Activated naive CD4-positive, alpha-beta T cell treated with anti-CD3 and anti-CD28 coated beads for 36 hours (primary cell): ENCODE measurements at regions not wholly inside any gene's neighbourhood (a gene's known extent, or its start where the extent isn't known, plus 50 kb on each side); places are given as distances from the start of the nearest gene placed in this dataset.

ENCODE experiments used
- CTCF ChIA-PET: fragments of 350-600 bp; sonication (Branson Sonifier 250); formaldehyde crosslinking; loops from one replicate; lab custom pipeline; 2021; ENCODE audit warnings: antibody characterized with exemption; lab: Charles Lee
- DNase-seq: peaks from one replicate; pipeline ENCODE4 v3.0.0-alpha.2; 2020
- H3K27ac Mint-ChIP-seq: one replicate; pipeline ENCODE4 v1.8.0; 2021; ENCODE audit warnings: mild to moderate bottlenecking, mixed read lengths
- H3K27me3 Mint-ChIP-seq: one replicate; pipeline ENCODE4 v1.8.0; 2021; ENCODE audit warnings: low read depth, mixed read lengths
- H3K36me3 Mint-ChIP-seq: one replicate; pipeline ENCODE4 v1.8.0; 2021; ENCODE audit warnings: low read depth, mixed read lengths
- H3K4me1 Mint-ChIP-seq: one replicate; pipeline ENCODE4 v1.8.0; 2021; ENCODE audit warnings: low read depth, mixed read lengths
- H3K4me3 Mint-ChIP-seq: one replicate; pipeline ENCODE4 v1.8.0; 2021; ENCODE audit warnings: mild to moderate bottlenecking, moderate library complexity, mixed read lengths
- H3K9me3 Mint-ChIP-seq: one replicate; pipeline ENCODE4 v1.8.0; 2021; ENCODE audit warnings: mixed read lengths
- intact Hi-C: fragments of 100-400 bp; cut with micrococcal nuclease; formaldehyde crosslinking; loops from one replicate; pipeline ENCODE4 v1.15.1; 2023

- H3K9me3 Mint-ChIP-seq, result peaks cover 14% of the 10 kb centered on the region
- intact Hi-C loops, result no loop called here
- DNase-seq, result no peak
- H3K4me1 Mint-ChIP-seq, result no peaks in the 10 kb centered on the region
- H3K36me3 Mint-ChIP-seq, result no peaks in the 10 kb centered on the region
- H3K27me3 Mint-ChIP-seq, result no peaks in the 10 kb centered on the region
- H3K27ac Mint-ChIP-seq, result no peak overlapping the region
- H3K4me3 Mint-ChIP-seq, result no peak overlapping the region
- CTCF ChIA-PET, result no interaction called here
Measured at GRCh38 chr18:37641573-37641972, 76.0 kb upstream of the CELF4 start.

DNA sequence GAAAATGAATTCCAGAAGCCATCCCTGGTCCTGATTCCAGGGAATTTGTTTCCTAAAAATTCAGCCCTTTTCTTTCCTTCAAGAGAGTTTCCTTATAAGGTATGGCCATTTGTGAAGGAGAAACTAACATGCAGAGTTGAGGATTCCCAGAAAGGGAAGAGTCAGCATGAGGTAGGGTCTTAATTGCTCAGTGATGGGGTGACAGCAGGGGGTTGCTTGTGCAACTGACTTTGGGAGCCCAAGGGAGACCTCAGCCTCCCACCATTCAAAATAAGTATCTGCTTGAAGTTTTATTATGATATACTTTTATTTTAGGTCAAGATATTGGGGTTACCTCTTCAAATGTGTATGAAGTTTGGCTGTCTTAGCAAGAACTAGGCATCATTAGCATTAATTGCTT is 74.9 kb upstream of the CELF4 start:
- intact Hi-C loops, result no loop called here
- no peak overlapping the region for H3K4me3 Mint-ChIP-seq
- no peak overlapping the region for H3K27ac Mint-ChIP-seq
- no peak for DNase-seq
- H3K36me3 Mint-ChIP-seq, result no peaks in the 10 kb centered on the region
- H3K4me1 Mint-ChIP-seq, result no peaks in the 10 kb centered on the region
- H3K27me3 Mint-ChIP-seq, result no peaks in the 10 kb centered on the region
- H3K9me3 Mint-ChIP-seq, result peaks cover 12% of the 10 kb centered on the region
- CTCF ChIA-PET, result no interaction called here

GRCh38 chr18:37639846-37640245 is 74.2 kb upstream of the CELF4 start:
- H3K27me3 Mint-ChIP-seq, result no peaks in the 10 kb centered on the region
- H3K36me3 Mint-ChIP-seq, result no peaks in the 10 kb centered on the region
- no peak overlapping the region for H3K4me3 Mint-ChIP-seq
- CTCF ChIA-PET, result no interaction called here
- no peak for DNase-seq
- intact Hi-C loops, result no loop called here
- no peaks in the 10 kb centered on the region for H3K4me1 Mint-ChIP-seq
- H3K9me3 Mint-ChIP-seq, result peaks cover 8% of the 10 kb centered on the region
- H3K27ac Mint-ChIP-seq, result no peak overlapping the region

GRCh38 chr18:37637478-37637850 is 71.9 kb upstream of the CELF4 start:
- Mint-ChIP-seq H3K4me1 (no peaks in the 10 kb centered on the region), H3K36me3 (no peaks in the 10 kb centered on the region), H3K4me3 (no peak overlapping the region), H3K27ac (no peak overlapping the region), H3K27me3 (no peaks in the 10 kb centered on the region), H3K9me3 (no peaks in the 10 kb centered on the region)
- CTCF ChIA-PET, result no interaction called here
- intact Hi-C loops, result no loop called here
- no peak for DNase-seq

DNA sequence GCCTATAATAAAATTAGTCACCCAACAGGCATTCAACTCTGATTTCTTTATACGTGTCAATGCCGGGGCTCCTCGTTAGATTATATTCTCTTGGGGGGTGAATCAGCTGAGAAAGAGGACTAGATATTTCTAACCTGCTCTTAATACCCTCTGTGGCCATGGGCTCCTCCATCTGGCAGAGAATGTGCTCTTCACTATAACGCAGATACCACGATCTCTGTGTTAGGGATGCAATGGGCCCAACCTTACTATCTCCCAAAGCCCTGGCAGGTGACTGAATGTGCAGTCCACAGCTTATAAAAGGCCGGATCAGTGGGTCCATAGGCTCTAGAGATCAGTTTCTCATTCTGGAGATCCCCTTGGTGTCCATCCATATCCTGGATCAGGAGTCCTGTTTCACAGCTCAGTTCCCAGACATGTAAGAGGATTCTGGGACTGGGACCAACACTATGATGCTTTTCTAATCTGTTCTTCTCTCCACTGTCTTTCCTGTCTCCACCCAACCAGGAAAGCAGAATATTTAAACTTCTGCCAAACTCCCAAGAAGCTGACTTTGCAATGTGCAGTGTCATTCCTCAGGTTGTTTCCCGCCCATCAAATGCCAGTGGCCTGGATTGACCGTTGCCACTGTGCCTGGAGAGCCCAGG is 71.4 kb upstream of the CELF4 start:
- Mint-ChIP-seq H3K36me3 (no peaks in the 10 kb centered on the region), H3K4me3 (no peak overlapping the region), H3K9me3 (no peaks in the 10 kb centered on the region), H3K27ac (no peak overlapping the region), H3K4me1 (no peaks in the 10 kb centered on the region), H3K27me3 (no peaks in the 10 kb centered on the region)
- intact Hi-C loops, result no loop called here
- no peak for DNase-seq
- CTCF ChIA-PET, result no interaction called here

DNA sequence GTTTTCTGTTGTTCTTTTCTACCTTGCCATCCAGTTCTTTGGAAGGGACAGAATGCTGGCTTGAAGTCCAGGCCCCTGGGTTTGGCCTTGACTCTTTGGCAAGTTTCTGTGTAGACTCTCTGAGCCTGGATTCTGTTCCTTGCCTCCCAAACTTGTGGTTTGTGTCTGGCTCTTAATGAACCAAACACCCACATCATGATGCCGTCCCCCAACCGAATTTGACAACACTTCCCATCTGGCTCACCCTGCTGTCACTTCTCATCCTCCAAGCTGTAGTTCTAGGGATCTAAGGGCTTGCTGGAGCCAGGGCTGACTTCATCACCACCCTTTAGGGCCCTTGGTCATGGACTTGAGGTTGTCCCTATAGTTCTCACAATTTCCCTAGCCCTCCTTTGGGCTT is 68.9 kb upstream of the CELF4 start:
- Mint-ChIP-seq H3K9me3 (no peaks in the 10 kb centered on the region), H3K27ac (no peak overlapping the region), H3K4me1 (no peaks in the 10 kb centered on the region), H3K36me3 (no peaks in the 10 kb centered on the region), H3K27me3 (no peaks in the 10 kb centered on the region), H3K4me3 (no peak overlapping the region)
- no peak for DNase-seq
- CTCF ChIA-PET, result no interaction called here
- intact Hi-C loops, result no loop called here

GRCh38 chr18:37631422-37631821 is 65.8 kb upstream of the CELF4 start:
- no peak overlapping the region for H3K4me3 Mint-ChIP-seq
- no peak overlapping the region for H3K27ac Mint-ChIP-seq
- no peak for DNase-seq
- no peaks in the 10 kb centered on the region for H3K9me3 Mint-ChIP-seq
- no peaks in the 10 kb centered on the region for H3K27me3 Mint-ChIP-seq
- H3K4me1 Mint-ChIP-seq, result no peaks in the 10 kb centered on the region
- H3K36me3 Mint-ChIP-seq, result no peaks in the 10 kb centered on the region
- CTCF ChIA-PET, result no interaction called here
- intact Hi-C loops, result no loop called here

- DNase-seq, result no peak
- CTCF ChIA-PET, result no interaction called here
- H3K4me3 Mint-ChIP-seq, result no peak overlapping the region
- no peaks in the 10 kb centered on the region for H3K4me1 Mint-ChIP-seq
- H3K36me3 Mint-ChIP-seq, result no peaks in the 10 kb centered on the region
- no peak overlapping the region for H3K27ac Mint-ChIP-seq
- H3K27me3 Mint-ChIP-seq, result no peaks in the 10 kb centered on the region
- no peaks in the 10 kb centered on the region for H3K9me3 Mint-ChIP-seq
- intact Hi-C loops, result no loop called here
Measured at GRCh38 chr18:37630334-37630733, 64.7 kb upstream of the CELF4 start.

DNA sequence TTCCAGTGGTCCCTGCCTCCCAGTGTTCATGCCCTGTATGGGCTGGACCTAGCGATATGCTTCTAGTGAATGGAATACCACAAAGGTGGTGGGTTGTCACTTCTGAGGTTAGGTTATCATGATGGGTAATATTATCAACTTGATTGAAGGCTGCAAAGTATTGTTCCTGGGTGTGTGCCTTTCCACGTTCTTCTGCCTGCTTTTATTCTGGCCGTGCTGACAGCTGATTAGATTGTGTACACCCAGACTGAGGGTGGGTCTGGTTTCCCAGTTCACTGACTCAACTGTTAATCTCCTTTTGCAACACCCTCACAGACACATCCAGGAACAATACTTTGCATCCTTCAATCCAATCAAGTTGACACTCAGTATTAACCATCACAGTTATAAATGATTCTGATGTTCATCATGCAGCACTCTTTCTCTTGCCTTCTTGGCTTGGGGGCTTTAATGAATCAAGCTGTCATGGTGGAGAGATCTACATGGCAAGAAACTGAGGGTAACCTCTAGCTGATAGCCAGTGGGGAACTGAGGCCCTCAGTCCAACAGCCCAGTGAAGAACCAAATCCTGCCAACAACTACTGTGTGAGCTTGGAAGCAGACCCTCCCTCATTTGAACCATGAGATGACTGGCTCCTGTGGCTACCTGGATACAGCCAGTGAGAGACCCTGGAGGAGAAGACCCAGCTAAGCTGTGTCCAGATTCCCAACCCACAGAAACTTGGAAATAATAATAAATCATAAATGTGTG is 63.0 kb upstream of the CELF4 start:
- CTCF ChIA-PET, result no interaction called here
- Mint-ChIP-seq H3K9me3 (no peaks in the 10 kb centered on the region), H3K27me3 (no peaks in the 10 kb centered on the region), H3K36me3 (no peaks in the 10 kb centered on the region), H3K4me1 (no peaks in the 10 kb centered on the region), H3K4me3 (no peak overlapping the region), H3K27ac (no peak overlapping the region)
- DNase-seq, result no peak
- intact Hi-C loops, result no loop called here

GRCh38 chr18:37624318-37624717 is 58.7 kb upstream of the CELF4 start:
- Mint-ChIP-seq H3K4me3 (no peak overlapping the region), H3K27me3 (no peaks in the 10 kb centered on the region), H3K9me3 (peaks cover 1% of the 10 kb centered on the region), H3K36me3 (no peaks in the 10 kb centered on the region), H3K4me1 (no peaks in the 10 kb centered on the region), H3K27ac (no peak overlapping the region)
- DNase-seq, result no peak
- CTCF ChIA-PET, result no interaction called here
- intact Hi-C loops, result no loop called here

DNA sequence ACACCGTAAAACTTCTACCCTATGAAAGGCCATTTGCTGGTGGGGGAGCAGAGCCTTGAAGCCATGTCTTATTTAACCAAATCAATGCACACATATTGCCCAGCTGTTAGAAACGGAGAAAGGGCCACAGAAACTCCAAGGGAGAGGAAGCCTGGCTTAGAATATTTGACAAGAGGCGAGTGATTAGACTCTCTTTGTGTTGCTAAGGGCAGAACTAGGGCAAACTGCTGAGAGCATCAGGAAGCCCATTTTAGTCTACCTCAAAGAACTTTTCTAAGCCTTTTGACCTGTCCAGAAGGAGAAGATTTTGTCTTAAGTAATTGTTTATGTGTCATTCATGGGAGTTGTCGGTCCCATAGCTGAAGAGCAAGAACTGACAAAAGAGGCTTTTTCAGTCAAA is 54.4 kb upstream of the CELF4 start:
- no peaks in the 10 kb centered on the region for H3K36me3 Mint-ChIP-seq
- no peaks in the 10 kb centered on the region for H3K27me3 Mint-ChIP-seq
- H3K4me3 Mint-ChIP-seq, result no peak overlapping the region
- no peak overlapping the region for H3K27ac Mint-ChIP-seq
- H3K4me1 Mint-ChIP-seq, result no peaks in the 10 kb centered on the region
- no peak for DNase-seq
- CTCF ChIA-PET, result no interaction called here
- intact Hi-C loops, result no loop called here
- peaks cover 1% of the 10 kb centered on the region for H3K9me3 Mint-ChIP-seq

- Mint-ChIP-seq H3K27ac (no peak overlapping the region), H3K9me3 (peaks cover 1% of the 10 kb centered on the region), H3K4me3 (no peak overlapping the region), H3K27me3 (no peaks in the 10 kb centered on the region), H3K4me1 (no peaks in the 10 kb centered on the region), H3K36me3 (no peaks in the 10 kb centered on the region)
- no peak for DNase-seq
- intact Hi-C loops, result no loop called here
- CTCF ChIA-PET, result no interaction called here
Measured at GRCh38 chr18:37617623-37618022, 52.0 kb upstream of the CELF4 start.
